ENCODE measurements at regions not wholly inside any gene's neighbourhood (a gene's known extent, or its start where the extent isn't known, plus 50 kb on each side); places are given as distances from the start of the nearest gene placed in this dataset.

DNA sequence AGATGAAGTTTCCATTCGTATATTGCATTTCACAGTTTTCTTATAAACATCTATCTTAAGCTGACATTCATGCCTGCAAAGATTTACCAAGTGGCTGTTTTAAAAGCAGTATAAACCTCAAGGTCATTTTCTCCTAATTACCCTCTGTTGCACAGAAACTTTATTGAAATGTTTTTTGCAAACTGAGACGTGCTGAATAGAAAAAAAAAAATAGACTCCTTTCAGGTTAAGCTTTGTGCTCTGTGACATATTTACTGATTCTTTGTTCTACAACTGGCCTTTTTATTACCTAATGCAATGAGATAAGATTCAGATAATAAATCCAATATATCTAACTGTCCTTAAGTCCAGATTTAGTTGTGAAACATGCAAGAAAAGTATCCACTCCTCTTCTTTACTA is 938.7 kb downstream of the DSC3 start:
- no peaks in the 10 kb centered on the region for H4K20me1 ChIP-seq (replicated peaks in 1 of 2; ENCODE audit: control insufficient read depth in 1 of 2, insufficient read depth in 2 of 2, low read length in 2 of 2)
- no peak overlapping the region for H2BK12ac ChIP-seq (ENCODE audit: low read depth, low read length)
- H2AK5ac ChIP-seq (ENCODE audit: low read depth, low read length): no peak overlapping the region
- H4K8ac ChIP-seq (ENCODE audit: extremely low read depth, insufficient read depth, low read length): no peak overlapping the region
- no peak overlapping the region for H2BK120ac ChIP-seq (replicated peaks; ENCODE audit: low read depth, low read length)
- no peaks in the 10 kb centered on the region for H3K9me3 ChIP-seq (ENCODE audit: insufficient read depth in 2 of 2, low read depth in 1 of 2, low read length in 1 of 2)
- no peak overlapping the region for H3K56ac ChIP-seq (replicated peaks; ENCODE audit: insufficient read length, low read depth, low read length)
- H3K27ac ChIP-seq (ENCODE audit: low read depth, low read length): no peak overlapping the region
- no peak overlapping the region for H4K5ac ChIP-seq (ENCODE audit: insufficient read length, low read depth, low read length)
- no peaks in the 10 kb centered on the region for H3K79me2 ChIP-seq (ENCODE audit: control insufficient read depth in 1 of 2, insufficient read depth in 2 of 2, low read length in 2 of 2)
- H3K9ac ChIP-seq (replicated peaks in 1 of 4; ENCODE audit: extremely low read depth in 1 of 4, low read depth in 3 of 4, low read length in 3 of 4): no peak overlapping the region
- WGBS, 2 experiments (ENCODE audit: extremely low coverage in 1 of 2, insufficient coverage in 1 of 2, insufficient read length in 1 of 2, insufficient replicate concordance in 2 of 2, low coverage in 1 of 2, low lambda C conversion rate in 2 of 2, missing lambda C conversion rate in 1 of 2): 88% methylated on average over 2 of the region's 2 CpGs; no CpG with 5 or more reads in 1 of the 2 experiments
- ChIA-PET POLR2A (ENCODE audit: partially characterized antibody) (no interaction called here), CTCF (ENCODE audit: partially characterized antibody) (interaction anchor here (0.6 kb wide), 1 partner anchor 146 kb away, joined by 5 read pairs; no protein-coding TSS in a partner anchor)
- H3K23me2 ChIP-seq (ENCODE audit: low read depth, low read length): no peaks in the 10 kb centered on the region
- no peaks in the 10 kb centered on the region for H3K4me1 ChIP-seq (replicated peaks in 1 of 4; ENCODE audit: control insufficient read depth in 3 of 4, insufficient read depth in 4 of 4, low read length in 3 of 4)
- no peak overlapping the region for H2BK15ac ChIP-seq (ENCODE audit: low read length)
- FAIRE-seq: no peak
- no peaks in the 10 kb centered on the region for H3K27me3 ChIP-seq (replicated peaks in 1 of 4; ENCODE audit: control insufficient read depth in 3 of 4, extremely low read depth in 1 of 4, insufficient read depth in 3 of 4, low read length in 3 of 4)
- no peak overlapping the region for H2BK20ac ChIP-seq (ENCODE audit: low read length)
- no peak overlapping the region for H3K4me3 ChIP-seq (ENCODE audit: extremely low read depth in 1 of 4, insufficient read depth in 2 of 4, low read depth in 3 of 4, low read length in 4 of 4)
- no peak overlapping the region for H3K18ac ChIP-seq (ENCODE audit: extremely low read depth, low read length)
- no peaks in the 10 kb centered on the region for H3K36me3 ChIP-seq (ENCODE audit: control insufficient read depth in 2 of 4, insufficient read depth in 4 of 4, low read length in 3 of 4)
- H2BK5ac ChIP-seq (ENCODE audit: low read depth, low read length): no peak overlapping the region
- H3K23ac ChIP-seq (ENCODE audit: insufficient read length): no peak overlapping the region
- no peak for TF ChIP-seq KDM1A (IDR thresholded peaks at IDR 0.05; ENCODE audit: borderline replicate concordance, low read length)
- H4K91ac ChIP-seq (replicated peaks; ENCODE audit: insufficient read length, low read length): no peak overlapping the region
- no peak overlapping the region for H3K14ac ChIP-seq (ENCODE audit: insufficient read length)
- no peak overlapping the region for H3K4me2 ChIP-seq (ENCODE audit: insufficient read depth in 1 of 2, low read depth in 2 of 2, low read length in 2 of 2)
- DNase-seq (ENCODE audit: low read depth in 1 of 2, low spot score in 2 of 2): no peak
- H3K4ac ChIP-seq (replicated peaks; ENCODE audit: insufficient read length, low read depth, low read length): no peak overlapping the region
- no peaks in the 10 kb centered on the region for H3K79me1 ChIP-seq (ENCODE audit: low read depth, low read length)
- H2AFZ ChIP-seq (ENCODE audit: low read length): no peak overlapping the region
